HEK293T (cell line): ENCODE measurements at regions not wholly inside any gene's neighbourhood (a gene's known extent, or its start where the extent isn't known, plus 50 kb on each side); places are given as distances from the start of the nearest gene placed in this dataset.

ENCODE experiments used
- BHLHE40 ChIP-seq: fragments of 450-650 bp; IDR thresholded peaks from 2 replicates; pipeline ENCODE4 v1.6.1; 2016; ENCODE audit warnings: mild to moderate bottlenecking, moderate library complexity, borderline replicate concordance
- FOXA1 ChIP-seq: fragments of 450-650 bp; IDR thresholded peaks from 2 replicates; pipeline ENCODE4 v1.6.1; 2016; ENCODE audit warnings: mild to moderate bottlenecking
- LEF1 ChIP-seq: fragments of 450-650 bp; IDR thresholded peaks from 2 replicates; pipeline ENCODE4 v1.6.1; 2017; ENCODE audit warnings: mild to moderate bottlenecking, borderline replicate concordance
- TF ChIP-seq, protein P1 (sequence below): fragments of 450-650 bp; IDR thresholded peaks from 2 replicates; pipeline ENCODE4 v1.6.1; 2016

DNA sequence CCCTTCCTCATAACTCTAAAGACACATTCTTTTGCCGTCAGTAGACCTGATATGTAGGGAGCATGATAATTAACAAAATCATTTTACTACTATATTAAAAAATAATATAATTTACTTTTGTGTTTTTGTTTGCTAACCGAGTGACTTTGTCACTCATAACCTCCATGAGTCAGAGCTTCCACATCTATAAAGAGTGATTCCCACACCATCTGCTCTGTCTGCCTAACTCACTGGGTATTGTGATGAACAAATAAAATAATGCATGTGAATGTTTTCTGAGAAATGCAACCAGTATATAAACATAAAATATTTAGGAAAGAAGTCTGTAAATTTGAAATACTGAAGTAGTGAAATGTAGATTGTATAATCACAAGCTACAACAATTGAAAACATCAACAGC, 123.4 kb upstream of the DSEL start:
- TF ChIP-seq BHLHE40 = no peak
- no peak for TF ChIP-seq FOXA1
- TF ChIP-seq, protein P1, sequence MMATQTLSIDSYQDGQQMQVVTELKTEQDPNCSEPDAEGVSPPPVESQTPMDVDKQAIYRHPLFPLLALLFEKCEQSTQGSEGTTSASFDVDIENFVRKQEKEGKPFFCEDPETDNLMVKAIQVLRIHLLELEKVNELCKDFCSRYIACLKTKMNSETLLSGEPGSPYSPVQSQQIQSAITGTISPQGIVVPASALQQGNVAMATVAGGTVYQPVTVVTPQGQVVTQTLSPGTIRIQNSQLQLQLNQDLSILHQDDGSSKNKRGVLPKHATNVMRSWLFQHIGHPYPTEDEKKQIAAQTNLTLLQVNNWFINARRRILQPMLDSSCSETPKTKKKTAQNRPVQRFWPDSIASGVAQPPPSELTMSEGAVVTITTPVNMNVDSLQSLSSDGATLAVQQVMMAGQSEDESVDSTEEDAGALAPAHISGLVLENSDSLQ = no peak
- TF ChIP-seq LEF1 = no peak
